COLO668 (cell line): ENCODE measurements at regions not wholly inside any gene's neighbourhood (a gene's known extent, or its start where the extent isn't known, plus 50 kb on each side); places are given as distances from the start of the nearest gene placed in this dataset.

Experiments used
- DNase-seq: peaks from one replicate; lab custom pipeline; 2025; ENCODE audit not compliant: unreplicated experiment; lab: John Stamatoyannopoulos, UW

- DNase-seq: no peak
These were observed 150.7 kb upstream of the LHX5 start for GRCh38 chr12:113622410-113622809.

GRCh38 chr12:113620437-113620976 is 148.8 kb upstream of the LHX5 start:
- no peak for DNase-seq

- no peak for DNase-seq
These were observed 147.5 kb upstream of the LHX5 start for GRCh38 chr12:113619202-113619601.

DNA sequence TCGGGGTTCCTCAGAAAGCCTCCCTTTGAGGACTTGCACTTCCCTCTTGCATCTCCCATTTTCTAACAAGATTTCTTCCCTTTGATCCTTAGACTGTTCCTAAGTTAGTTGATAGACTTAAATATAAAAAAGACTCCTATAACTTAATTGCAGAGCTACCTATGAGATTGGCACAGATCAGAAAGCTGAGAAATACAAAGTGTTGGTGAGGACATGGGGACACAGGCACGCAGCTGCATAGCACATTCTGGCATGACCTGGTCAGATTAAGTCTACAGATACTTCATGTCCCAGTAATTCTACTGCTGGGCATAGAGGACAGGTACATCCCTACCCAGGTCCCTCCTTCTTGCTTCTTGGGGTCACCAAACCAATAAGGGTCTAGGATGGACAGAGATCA is 141.7 kb upstream of the LHX5 start:
- no peak for DNase-seq

- no peak for DNase-seq
These were observed 141.1 kb upstream of the LHX5 start for GRCh38 chr12:113612793-113613192.

GRCh38 chr12:113612076-113612728 is 140.5 kb upstream of the LHX5 start:
- no peak for DNase-seq

DNA sequence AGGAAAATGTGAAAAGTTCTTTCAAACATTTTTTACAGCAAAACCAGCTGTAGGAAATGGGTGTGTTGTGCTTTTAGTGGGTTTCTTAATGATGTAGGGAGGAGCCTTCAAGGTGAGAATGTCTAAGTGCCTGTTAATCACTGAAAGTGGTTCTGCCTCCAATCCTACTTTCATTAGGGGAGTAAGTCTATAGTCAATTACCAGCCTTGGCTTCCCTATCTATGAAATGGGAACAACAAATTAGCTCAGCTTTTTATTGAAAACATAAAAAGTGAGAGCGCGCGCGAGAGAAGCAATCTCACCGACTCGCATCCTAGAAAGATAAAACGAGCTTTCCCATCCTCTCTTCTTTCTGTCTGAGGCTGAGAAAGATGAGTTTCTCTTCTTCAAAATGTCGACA is 140.0 kb upstream of the LHX5 start:
- DNase-seq: no peak

DNA sequence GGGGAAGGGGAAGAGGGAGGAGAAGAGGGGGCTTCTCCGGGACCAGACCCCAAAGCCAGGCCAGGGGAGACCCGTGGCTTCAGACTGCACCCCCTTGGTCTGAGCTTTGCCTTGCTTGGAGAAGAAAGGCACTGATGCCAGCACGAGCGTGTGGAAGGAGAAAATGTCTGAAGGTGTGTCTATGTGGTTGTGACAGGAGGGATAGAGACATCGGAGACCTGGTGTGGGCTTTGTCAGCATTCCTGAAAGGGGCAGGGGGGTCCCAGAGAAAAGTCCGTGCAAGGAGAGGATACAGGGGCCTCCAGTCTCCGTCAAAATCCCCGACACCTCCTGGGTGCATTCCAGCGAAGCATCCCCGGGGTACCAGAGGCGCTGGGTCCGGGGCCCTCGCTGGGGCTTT is 139.0 kb upstream of the LHX5 start:
- DNase-seq: no peak

- no peak for DNase-seq
These were observed 138.2 kb upstream of the LHX5 start for GRCh38 chr12:113609692-113610469.

- DNase-seq: no peak
These were observed 133.0 kb upstream of the LHX5 start for GRCh38 chr12:113604666-113605065.

GRCh38 chr12:113601656-113602263 is 130.1 kb upstream of the LHX5 start:
- no peak for DNase-seq

DNA sequence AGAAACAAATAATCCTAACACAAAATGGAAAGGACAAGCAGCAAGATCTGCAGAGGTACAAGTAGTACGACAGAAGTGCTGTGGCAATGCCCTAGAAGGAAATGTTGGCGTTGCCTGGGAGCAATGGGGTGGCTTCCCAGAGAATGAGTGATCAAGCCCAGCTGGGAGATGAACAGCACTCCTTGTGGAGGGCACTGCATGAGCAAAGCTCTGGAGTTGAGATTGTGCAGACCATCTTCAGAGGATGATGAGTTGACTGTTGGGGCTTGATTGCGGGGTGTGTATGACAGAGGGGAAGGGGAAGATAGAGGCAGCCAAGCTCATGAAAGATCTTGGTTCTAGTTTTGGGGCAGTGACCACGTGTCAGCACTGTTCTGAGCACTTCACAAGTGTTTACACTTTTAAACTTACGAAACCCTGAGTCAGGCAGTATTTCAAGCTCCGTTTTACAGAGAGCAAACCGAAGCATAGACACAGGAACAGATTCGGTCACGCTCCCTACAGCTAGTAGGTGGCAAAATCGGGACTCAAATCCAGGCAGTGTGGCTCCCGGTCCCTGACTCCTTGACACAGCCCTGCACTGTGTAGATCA is 127.2 kb upstream of the LHX5 start:
- DNase-seq: no peak

GRCh38 chr12:113594967-113595366 is 123.3 kb upstream of the LHX5 start:
- no peak for DNase-seq

DNA sequence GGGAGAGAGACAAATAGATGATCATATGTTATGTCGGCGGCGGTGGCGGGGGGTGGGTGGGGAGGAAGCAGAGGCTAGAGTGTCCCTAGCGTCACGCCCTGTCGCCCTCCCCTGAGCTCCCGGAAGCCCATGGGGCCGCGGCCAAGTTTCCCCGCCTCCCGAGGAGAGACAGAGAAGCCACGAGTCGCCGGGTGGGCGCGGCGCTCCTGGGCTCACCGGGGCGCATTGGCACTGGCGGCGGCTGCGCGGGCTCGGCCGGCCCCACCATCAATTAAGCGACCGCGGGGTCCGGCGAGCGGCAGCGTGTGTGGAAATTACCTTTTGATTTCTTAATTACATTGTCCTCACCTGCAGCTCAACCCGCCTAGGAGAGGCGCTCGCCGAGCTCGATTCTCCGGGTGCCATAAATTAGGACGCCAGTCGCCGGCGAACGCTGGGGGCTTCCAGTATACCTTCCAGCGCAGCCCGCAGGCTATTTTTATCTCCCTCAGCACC is 119.9 kb upstream of the LHX5 start:
- DNase-seq: peak; percentile 62

DNA sequence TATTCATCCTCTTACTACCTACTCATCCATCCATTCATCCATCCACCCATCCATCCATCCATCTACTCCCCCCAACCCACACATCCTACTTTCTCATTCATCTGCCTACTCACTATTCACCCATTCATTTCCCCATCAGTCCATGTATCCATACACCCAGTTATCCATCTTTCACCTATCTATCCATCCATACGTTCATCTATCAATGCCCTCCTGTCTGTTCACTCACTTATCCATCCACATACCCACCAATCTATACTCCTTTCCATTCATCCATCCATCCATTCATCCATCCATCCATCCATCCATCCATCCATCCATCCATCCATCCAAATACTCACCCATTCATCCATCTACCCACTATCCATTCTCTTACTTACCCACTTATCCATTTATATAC is 117.8 kb upstream of the LHX5 start:
- no peak for DNase-seq

DNA sequence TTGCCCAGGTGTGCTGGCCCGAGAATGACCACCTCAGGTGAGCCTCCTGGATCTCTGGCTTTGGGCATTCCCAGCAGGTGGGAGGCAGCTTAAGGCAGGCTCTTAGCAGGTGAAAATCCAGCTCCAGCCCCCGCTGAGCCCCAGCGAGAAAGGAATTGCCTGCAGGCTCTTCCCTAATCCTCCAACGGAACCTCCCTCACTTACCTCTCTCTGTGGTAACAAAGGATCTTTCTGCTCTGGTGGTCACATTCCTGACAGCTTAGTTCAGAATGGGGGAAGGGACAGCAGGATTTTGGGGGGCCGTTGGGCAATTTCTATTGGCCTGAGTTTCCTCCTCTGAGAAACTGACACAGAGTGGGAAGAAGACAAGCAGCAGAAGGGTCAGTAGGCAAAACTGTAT is 116.0 kb upstream of the LHX5 start:
- no peak for DNase-seq

DNA sequence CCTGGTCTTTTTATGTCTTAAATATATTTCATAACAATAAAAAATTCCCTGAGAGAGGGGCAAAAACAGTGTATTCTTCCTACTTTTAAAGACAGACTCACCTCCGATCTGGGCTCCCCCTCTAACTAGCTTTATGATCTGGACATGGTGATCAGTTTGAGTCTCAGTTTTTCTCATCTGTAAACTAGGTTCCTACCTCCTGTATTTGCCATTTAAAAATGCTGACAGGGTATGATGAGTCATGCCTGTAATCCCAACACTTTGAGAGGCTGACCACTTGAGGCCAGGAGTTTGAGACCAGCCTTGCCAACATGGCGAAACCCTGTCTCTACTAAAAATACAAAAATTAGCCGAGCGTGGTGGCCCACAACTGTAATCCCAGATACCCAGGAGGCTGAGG is 114.8 kb upstream of the LHX5 start:
- no peak for DNase-seq

- DNase-seq: no peak
These were observed 111.0 kb upstream of the LHX5 start for GRCh38 chr12:113582521-113583218.

DNA sequence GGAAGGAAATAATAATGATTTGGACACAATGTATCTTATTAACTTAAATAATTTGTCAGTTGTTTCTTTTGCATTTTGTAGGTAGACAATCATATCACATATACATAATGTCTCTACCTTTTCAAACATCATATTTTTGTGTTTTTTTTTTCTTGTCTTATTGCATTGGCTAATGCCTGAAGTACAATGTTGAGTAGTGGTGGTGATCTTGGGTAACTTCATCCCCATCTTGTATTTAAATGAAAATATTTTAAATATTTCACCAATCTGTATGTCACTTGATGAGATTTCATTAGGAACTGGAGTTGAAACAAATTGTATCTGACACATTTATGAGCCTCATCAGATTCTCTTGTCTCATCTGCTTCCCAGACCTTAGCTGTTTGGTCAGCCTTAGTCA is 109.7 kb upstream of the LHX5 start:
- DNase-seq: no peak

- DNase-seq: no peak
These were observed 108.8 kb upstream of the LHX5 start for GRCh38 chr12:113580437-113580836.
